HEK293 (cell line): ENCODE measurements at regions not wholly inside any gene's neighbourhood (a gene's known extent, or its start where the extent isn't known, plus 50 kb on each side); places are given as distances from the start of the nearest gene placed in this dataset.

ENCODE experiments used
- CTCF ChIP-seq: fragments of 450-650 bp; formaldehyde crosslinking; IDR thresholded peaks from 2 replicates; pipeline ENCODE4 v1.5.1; 2016; ENCODE audit warnings: missing biosample characterization, missing genetic modification characterization
- PRDM10 ChIP-seq: fragments of 450-650 bp; formaldehyde crosslinking; IDR thresholded peaks from 2 replicates; pipeline ENCODE4 v1.5.1; 2016; ENCODE audit warnings: missing biosample characterization, missing genetic modification characterization
- ZNF518A ChIP-seq: fragments of 450-650 bp; formaldehyde crosslinking; conservative IDR thresholded peaks from 2 replicates; pipeline ENCODE4 v1.5.1; 2016; ENCODE audit warnings: low read depth, missing biosample characterization, missing genetic modification characterization
- ZNF561 ChIP-seq: fragments of 450-650 bp; IDR thresholded peaks from 2 replicates; pipeline ENCODE4 v1.5.1; 2018; ENCODE audit warnings: missing biosample characterization, missing genetic modification characterization, borderline replicate concordance
- ZNF596 ChIP-seq: fragments of 450-650 bp; IDR thresholded peaks from 2 replicates; pipeline ENCODE4 v1.5.0; 2018; ENCODE audit warnings: missing biosample characterization, mild to moderate bottlenecking, missing genetic modification characterization, moderate library complexity
- ZNF610 ChIP-seq: fragments of 450-650 bp; formaldehyde crosslinking; IDR thresholded peaks from 2 replicates; pipeline ENCODE4 v1.5.1; 2016; ENCODE audit warnings: missing biosample characterization, missing genetic modification characterization, borderline replicate concordance
- ZNF692 ChIP-seq: fragments of 450-650 bp; formaldehyde crosslinking; IDR thresholded peaks from 2 replicates; pipeline ENCODE4 v1.5.1; 2016; ENCODE audit warnings: missing biosample characterization, missing genetic modification characterization

GRCh38 chr15:70147778-70148177 is 50.1 kb upstream of the TLE3 start:
- no peak for TF ChIP-seq CTCF (tag by site-specific recombination)
- no peak for TF ChIP-seq ZNF692 (tag by site-specific recombination)
- TF ChIP-seq ZNF610 (tag by site-specific recombination) = no peak
- no peak for TF ChIP-seq PRDM10 (tag by site-specific recombination)
- TF ChIP-seq ZNF561 (tag by site-specific recombination) = no peak
- no peak for TF ChIP-seq ZNF596 (tag by site-specific recombination)
- TF ChIP-seq ZNF518A (tag by site-specific recombination) = no peak
